HepG2 (cell line): ENCODE measurements at regions not wholly inside any gene's neighbourhood (a gene's known extent, or its start where the extent isn't known, plus 50 kb on each side); places are given as distances from the start of the nearest gene placed in this dataset.

Experiments used
- CCAR2 ChIP-seq: fragments of 200-400 bp; formaldehyde crosslinking; optimal IDR thresholded peaks from 2 replicates; pipeline ENCODE3; 2018; ENCODE audit warnings: low read depth, mild to moderate bottlenecking, low read length, moderate library complexity
- CREB1 ChIP-seq, 2 experiments: fragments of 450-650 bp in 1 of 2; IDR thresholded peaks; 2 replicates each; pipeline ENCODE4 v1.6.1; 2016 to 2017; ENCODE audit warnings: control low read depth in 1 of 2, mild to moderate bottlenecking in 1 of 2, missing compliant biosample characterization in 1 of 2, missing genetic modification characterization in 1 of 2
- CTCF ChIP-seq: sonication (generic); formaldehyde crosslinking; IDR thresholded peaks from 2 replicates; pipeline ENCODE4 v1.5.0; 2020; ENCODE audit warnings: mild to moderate bottlenecking, missing genetic modification reagents, moderate library complexity
- GMEB2 ChIP-seq: IDR thresholded peaks from 2 replicates; pipeline ENCODE4 v1.6.1; 2016; ENCODE audit warnings: missing biosample characterization, missing genetic modification reagents, low read depth
- HDAC2 ChIP-seq: sonication (generic); formaldehyde crosslinking; IDR thresholded peaks from 2 replicates; pipeline ENCODE4 v1.4.0; 2020; ENCODE audit warnings: missing genetic modification reagents
- KLF16 ChIP-seq, 2 experiments: sonication (generic) in 1 of 2; formaldehyde crosslinking in 1 of 2; IDR thresholded peaks; 2 replicates each; pipeline versions ENCODE4 v1.6.1 to v1.8.0; 2016 to 2023; ENCODE audit warnings: missing genetic modification reagents in 2 of 2, missing compliant biosample characterization in 1 of 2
- MAFK ChIP-seq, 2 experiments: IDR thresholded peaks in 1 of 2; conservative IDR thresholded peaks in 1 of 2; 2 replicates each; pipeline ENCODE4 v1.6.1; 2011; ENCODE audit warnings: improper control_type of control experiment in 2 of 2, low read length in 2 of 2
- RAD51 ChIP-seq: fragments of 450-650 bp; IDR thresholded peaks from 2 replicates; pipeline ENCODE4 v1.6.1; 2016; ENCODE audit warnings: borderline replicate concordance
- SAP130 ChIP-seq: IDR thresholded peaks from 2 replicates; pipeline ENCODE4 v1.6.1; 2016; ENCODE audit warnings: low read depth
- STAG1 ChIP-seq: sonication (generic); formaldehyde crosslinking; IDR thresholded peaks from 2 replicates; pipeline ENCODE4 v1.4.0; 2020; ENCODE audit warnings: missing genetic modification reagents
- ZBTB4 ChIP-seq: sonication (generic); formaldehyde crosslinking; IDR thresholded peaks from 2 replicates; pipeline ENCODE4 v1.4.0; 2020; ENCODE audit warnings: missing genetic modification reagents, mild to moderate bottlenecking, borderline replicate concordance
- ZEB1 ChIP-seq: IDR thresholded peaks from 2 replicates; pipeline ENCODE4 v1.6.1; 2012; ENCODE audit warnings: mild to moderate bottlenecking, low read depth, inconsistent platforms; ENCODE audit not compliant: insufficient replicate concordance
- ZFAT ChIP-seq: sonication (generic); formaldehyde crosslinking; conservative IDR thresholded peaks from 2 replicates; pipeline ENCODE4 v1.8.1; 2023; ENCODE audit warnings: missing genetic modification reagents, inconsistent platforms
- ZFP91 ChIP-seq: sonication (generic); formaldehyde crosslinking; IDR thresholded peaks from 2 replicates; pipeline ENCODE4 v1.9.0; 2022; ENCODE audit warnings: missing genetic modification reagents, mild to moderate bottlenecking, borderline replicate concordance
- ZNF589 ChIP-seq: sonication (generic); formaldehyde crosslinking; conservative IDR thresholded peaks from 2 replicates; pipeline ENCODE4 v1.8.0; 2022; ENCODE audit warnings: mild to moderate bottlenecking, moderate library complexity, missing genetic modification reagents
- ZNF687 ChIP-seq: sonication (generic); formaldehyde crosslinking; IDR thresholded peaks from 2 replicates; pipeline ENCODE4 v1.5.1; 2020; ENCODE audit warnings: mild to moderate bottlenecking, missing genetic modification reagents, moderate library complexity

- TF ChIP-seq ZNF687 (peak; percentile 91), CTCF (CRISPR knock-in tag) (0 out of 2 replicates have a peak, but pooled peaks have one; percentile 8), KLF16 (CRISPR knock-in tag; IDR thresholded peaks at IDR 0.05) (no peak), ZEB1 (no peak), SAP130 (CRISPR knock-in tag) (peak; percentile 63), HDAC2 (peak; percentile 69), ZFP91 (CRISPR knock-in tag) (no peak), MAFK (conservative IDR thresholded peaks at IDR 0.05 in 1 of 2, IDR thresholded peaks at IDR 0.05 in 1 of 2; ENCODE audit: low read length in 2 of 2) (no peak), CREB1 (IDR thresholded peaks at IDR 0.05) (0 out of 2 replicates have a peak, but pooled peaks have one; percentile 17), CREB1 (CRISPR knock-in tag; IDR thresholded peaks at IDR 0.05) (peak; percentile 57), ZBTB4 (CRISPR knock-in tag) (no peak), CCAR2 (no peak), RAD51 (no peak), ZNF589 (CRISPR knock-in tag) (no peak), STAG1 (CRISPR knock-in tag) (peak; percentile 21), ZFAT (CRISPR knock-in tag) (no peak), GMEB2 (CRISPR knock-in tag) (no peak)
Observed at GRCh38 chr1:94713472-94714141, 106.5 kb upstream of the SLC44A3 start (continued).
